ENCODE measurements at regions not wholly inside any gene's neighbourhood (a gene's known extent, or its start where the extent isn't known, plus 50 kb on each side); places are given as distances from the start of the nearest gene placed in this dataset.

DNA sequence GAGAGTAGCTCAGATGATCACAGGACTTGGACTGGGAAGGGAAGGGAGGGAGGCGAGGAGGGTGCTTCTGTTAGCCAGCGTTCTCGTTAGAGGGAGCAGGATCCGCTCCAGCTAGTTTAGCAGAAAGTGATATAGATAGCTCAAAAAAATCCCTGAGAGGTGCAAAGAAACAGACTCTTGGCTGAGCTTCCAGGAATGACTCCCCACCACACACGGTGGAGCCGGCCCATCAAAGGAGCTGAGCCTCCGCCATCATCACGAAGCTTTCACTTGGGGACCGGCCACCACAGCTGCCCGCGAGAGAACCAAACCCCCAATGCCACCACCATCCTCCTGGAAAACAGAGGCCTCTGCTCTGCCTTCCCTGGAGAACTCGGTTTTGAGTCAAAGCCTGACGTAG lies 124.6 kb upstream of the BCL2L14 start:
- no peak for DNase-seq (ENCODE audit: low read depth in 2 of 2, low spot score in 1 of 2)

- DNase-seq (ENCODE audit: low read depth in 2 of 2, low spot score in 1 of 2), result no peak
Observed at GRCh38 chr12:11947213-11947612, 123.5 kb upstream of the BCL2L14 start.

DNA sequence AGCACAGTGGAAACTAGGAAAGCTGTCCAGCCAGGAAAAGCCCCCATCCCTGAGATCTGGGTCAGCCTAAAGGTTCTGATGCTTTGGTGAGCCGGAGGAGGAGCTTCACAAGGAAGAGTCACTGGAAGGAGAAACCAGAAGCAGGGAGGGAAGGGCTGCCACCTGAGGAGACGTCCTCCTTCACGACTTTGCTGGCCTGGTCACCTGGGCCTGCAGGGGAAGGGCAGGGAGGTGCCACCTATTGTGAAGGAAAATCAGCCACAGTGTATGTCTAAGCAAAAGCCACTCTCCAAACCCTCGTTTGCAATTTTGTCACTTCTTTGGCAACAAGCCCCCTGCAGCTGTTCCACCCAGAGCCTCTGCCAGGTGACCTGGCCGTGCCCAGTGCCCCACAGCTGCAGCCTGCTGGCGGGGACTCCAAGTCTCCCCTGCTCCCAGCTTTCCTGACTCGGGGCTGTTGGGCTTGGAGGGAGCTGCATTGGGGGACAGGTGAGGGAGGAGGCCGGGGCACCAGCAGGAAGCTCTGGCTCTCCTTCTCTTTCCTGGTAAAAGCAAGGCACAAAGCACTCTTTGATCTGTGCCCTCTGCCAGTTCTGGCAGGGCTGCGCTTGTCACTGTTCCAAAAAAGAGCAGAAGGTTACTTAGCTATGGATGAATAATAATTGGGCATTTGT lies 120.9 kb upstream of the BCL2L14 start:
- DNase-seq (ENCODE audit: low read depth in 2 of 2, low spot score in 1 of 2), result no peak

GRCh38 chr12:11951209-11951608 lies 119.5 kb upstream of the BCL2L14 start:
- no peak for DNase-seq (ENCODE audit: low read depth in 2 of 2, low spot score in 1 of 2)

DNA sequence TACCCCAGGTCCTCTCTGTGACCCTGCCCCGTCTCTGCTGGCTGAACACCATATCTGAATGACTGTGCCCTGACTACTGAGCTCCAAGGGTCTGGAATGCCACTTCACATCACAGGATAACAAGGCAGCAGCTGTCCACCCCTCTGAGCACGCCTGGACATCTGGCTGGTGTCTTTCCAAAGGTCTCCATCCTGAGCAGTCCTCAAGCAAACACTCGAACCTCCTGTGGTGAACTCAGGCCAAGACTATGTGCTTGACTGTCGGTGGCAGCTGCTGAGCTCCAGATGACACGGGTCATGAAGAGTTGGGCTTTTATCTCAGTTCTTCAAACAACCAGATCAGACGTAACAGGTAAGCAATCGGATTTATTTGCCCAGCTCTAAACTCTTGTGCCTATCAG lies 117.2 kb upstream of the BCL2L14 start:
- DNase-seq (ENCODE audit: low read depth in 2 of 2, low spot score in 1 of 2), result no peak

- DNase-seq (ENCODE audit: low read depth in 2 of 2, low spot score in 1 of 2), result no peak
Observed at GRCh38 chr12:11954181-11954580, 116.6 kb upstream of the BCL2L14 start.

- no peak for DNase-seq (ENCODE audit: low read depth in 2 of 2, low spot score in 1 of 2)
Observed at GRCh38 chr12:11958221-11959091, 112.3 kb upstream of the BCL2L14 start.

DNA sequence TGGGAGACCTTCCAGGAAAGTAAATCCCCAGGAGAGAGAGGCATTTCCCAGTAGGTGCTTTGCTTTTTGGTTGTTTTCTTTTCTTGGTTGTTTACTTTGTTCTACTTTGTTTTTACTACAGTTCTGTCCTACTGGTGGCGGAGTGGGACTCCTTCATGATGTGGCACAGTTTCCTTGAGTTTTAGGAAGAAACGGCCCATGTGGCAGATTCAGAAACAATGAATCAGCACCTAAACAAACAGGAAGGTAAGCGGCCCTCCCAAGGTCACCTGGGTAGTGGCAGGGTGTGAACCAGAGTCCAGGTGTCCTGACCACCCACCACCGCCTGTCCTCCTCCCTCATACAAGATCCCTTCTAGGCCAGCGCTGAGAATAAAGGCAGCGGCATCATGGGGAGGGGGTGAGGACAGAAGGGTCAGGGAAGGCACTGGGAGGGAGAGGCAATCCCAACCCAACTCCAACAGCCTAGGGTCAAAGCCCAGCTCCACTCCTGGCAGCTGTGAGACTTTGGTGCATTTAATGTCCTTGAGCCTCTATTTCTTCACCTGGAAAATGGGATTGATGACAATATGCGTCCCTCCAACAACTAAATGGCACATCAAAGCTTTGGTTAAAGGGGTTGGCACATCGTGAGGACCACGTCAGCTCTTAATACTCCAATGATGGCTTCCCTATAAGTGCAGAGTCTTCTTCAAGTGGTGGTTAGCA lies 111.5 kb upstream of the BCL2L14 start:
- no peak for DNase-seq (ENCODE audit: low read depth in 2 of 2, low spot score in 1 of 2)

DNA sequence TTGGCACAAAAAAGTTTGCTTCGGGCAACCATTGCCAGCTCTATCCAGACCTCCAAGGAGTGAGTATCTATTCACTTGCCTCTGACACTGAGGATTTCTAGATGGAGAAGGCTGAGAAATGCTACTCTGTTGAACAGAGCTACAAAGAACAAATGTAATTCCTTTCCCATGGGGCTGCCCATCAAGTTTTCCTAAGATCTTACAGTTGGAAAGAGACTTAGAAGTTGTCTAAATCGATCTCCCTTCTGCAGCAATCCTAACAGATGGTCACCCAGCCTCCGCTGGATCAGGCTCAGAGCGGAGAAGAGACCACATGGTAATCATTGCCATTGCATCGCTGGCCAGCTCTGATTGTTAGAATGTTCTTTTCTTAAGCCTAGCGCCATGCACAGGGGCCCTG lies 110.1 kb upstream of the BCL2L14 start:
- DNase-seq (ENCODE audit: low read depth in 2 of 2, low spot score in 1 of 2), result no peak

DNA sequence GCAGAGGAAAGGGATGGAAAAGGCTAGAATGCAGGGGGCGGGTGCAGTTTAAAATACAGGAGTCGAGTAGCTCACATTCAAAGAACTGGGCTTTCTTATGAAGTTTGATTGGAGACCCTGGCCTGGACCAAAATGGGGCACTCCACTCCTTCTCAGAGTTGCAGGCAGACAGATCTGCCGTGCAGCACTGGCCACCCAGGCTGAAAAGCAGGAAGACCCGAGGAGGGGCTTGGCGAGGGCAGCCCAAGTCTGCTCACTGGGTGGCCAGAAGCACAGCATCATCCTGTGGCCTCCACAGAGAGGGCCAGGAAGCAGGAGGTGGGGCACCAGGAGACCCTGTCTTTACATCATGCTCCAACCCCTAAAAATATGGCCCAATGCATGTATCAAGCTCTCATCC lies 109.1 kb upstream of the BCL2L14 start:
- DNase-seq (ENCODE audit: low read depth in 2 of 2, low spot score in 1 of 2), result no peak

DNA sequence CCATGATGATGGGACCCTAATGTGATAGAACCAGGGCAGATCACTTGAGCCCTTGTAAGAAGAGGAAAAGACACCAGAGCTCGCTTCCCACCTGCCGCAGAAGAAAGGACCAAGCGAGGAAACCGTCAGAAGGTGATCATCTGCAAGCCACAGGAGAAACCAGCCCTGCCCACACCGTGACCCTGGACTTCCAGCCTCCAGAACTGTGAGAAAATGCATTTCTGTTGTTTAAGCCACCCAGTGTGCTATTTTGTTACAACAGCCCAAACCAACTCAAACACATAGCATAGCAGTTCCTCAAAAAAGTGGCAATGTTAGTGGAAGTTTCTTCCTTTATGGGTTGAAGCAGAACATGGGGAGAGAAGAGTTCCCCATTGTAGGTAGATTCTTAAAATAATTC lies 107.9 kb upstream of the BCL2L14 start:
- DNase-seq (ENCODE audit: low read depth in 2 of 2, low spot score in 1 of 2), result no peak

GRCh38 chr12:11963841-11964471 lies 106.8 kb upstream of the BCL2L14 start:
- no peak for DNase-seq (ENCODE audit: low read depth in 2 of 2, low spot score in 1 of 2)

- no peak for DNase-seq (ENCODE audit: low read depth in 2 of 2, low spot score in 1 of 2)
Observed at GRCh38 chr12:11965258-11965910, 105.4 kb upstream of the BCL2L14 start.

GRCh38 chr12:11967376-11968047 lies 103.2 kb upstream of the BCL2L14 start:
- DNase-seq (ENCODE audit: low read depth in 2 of 2, low spot score in 1 of 2), result no peak

- DNase-seq (ENCODE audit: low read depth in 2 of 2, low spot score in 1 of 2), result no peak
Observed at GRCh38 chr12:11968048-11968383, 102.7 kb upstream of the BCL2L14 start.

GRCh38 chr12:11968516-11968915 lies 102.2 kb upstream of the BCL2L14 start:
- no peak for DNase-seq (ENCODE audit: low read depth in 2 of 2, low spot score in 1 of 2)

DNA sequence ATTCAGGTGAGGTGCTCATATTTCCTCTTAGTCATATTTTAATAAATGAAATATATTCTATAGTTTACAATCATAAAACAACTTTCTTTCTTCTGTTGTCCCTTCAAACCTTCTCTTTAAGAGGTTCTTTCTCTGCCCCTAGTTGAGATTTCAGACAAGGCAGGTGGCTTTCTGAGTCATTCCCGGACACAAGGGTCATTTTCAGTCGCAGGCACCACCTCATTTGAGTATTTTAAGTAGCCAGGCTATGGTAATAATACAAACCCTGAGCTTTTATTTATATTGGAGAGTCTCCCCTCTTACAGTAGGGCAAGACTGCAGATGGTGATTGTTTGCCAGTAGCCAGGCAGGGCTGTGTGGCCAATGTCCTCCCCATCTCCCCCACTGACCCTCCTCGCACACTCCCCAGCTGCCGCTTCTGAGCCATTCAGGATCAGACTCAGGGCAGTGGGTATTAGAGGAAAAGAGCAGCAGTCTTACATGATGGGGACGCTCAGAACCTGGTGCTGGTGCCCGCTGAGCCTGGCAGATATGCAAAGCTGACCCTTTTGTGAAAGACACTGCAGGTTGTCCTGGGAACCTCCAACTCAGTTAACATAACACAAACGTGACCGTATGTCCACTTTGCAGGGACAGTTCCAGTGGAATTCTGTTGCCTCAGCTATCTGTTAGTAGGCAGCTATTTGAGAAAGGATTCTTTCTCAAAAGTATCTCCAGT lies 101.1 kb upstream of the BCL2L14 start:
- DNase-seq (ENCODE audit: low read depth in 2 of 2, low spot score in 1 of 2), result no peak

GRCh38 chr12:11970155-11970520 lies 100.6 kb upstream of the BCL2L14 start:
- no peak for DNase-seq (ENCODE audit: low read depth in 2 of 2, low spot score in 1 of 2)

- DNase-seq (ENCODE audit: low read depth in 2 of 2, low spot score in 1 of 2), result no peak
Observed at GRCh38 chr12:11973396-11973795, 97.3 kb upstream of the BCL2L14 start.

DNA sequence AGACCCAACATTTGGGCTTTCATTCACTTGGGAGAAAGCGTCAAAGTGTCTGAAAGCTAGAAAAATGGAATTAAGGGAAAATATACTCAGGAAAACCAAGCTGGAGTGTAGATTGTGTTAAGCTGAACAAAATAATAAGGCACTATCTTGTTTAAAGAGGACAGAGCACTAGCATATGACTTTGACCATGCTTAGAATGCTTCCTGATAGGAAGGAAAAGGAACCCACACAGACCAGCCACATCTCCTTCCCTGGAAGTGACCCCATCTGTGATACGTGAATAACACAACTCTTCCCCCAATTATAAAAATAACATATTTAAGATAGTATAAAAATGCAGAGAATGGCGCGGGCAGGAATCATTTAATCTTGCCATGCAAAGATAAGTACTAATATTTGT lies 94.7 kb upstream of the BCL2L14 start:
- no peak for DNase-seq (ENCODE audit: low read depth in 2 of 2, low spot score in 1 of 2)
